ENCODE measurements at regions not wholly inside any gene's neighbourhood (a gene's known extent, or its start where the extent isn't known, plus 50 kb on each side); places are given as distances from the start of the nearest gene placed in this dataset.
A peak's percentile ranks its signal among the peaks of the same experiment; 100 is the strongest.

DNA sequence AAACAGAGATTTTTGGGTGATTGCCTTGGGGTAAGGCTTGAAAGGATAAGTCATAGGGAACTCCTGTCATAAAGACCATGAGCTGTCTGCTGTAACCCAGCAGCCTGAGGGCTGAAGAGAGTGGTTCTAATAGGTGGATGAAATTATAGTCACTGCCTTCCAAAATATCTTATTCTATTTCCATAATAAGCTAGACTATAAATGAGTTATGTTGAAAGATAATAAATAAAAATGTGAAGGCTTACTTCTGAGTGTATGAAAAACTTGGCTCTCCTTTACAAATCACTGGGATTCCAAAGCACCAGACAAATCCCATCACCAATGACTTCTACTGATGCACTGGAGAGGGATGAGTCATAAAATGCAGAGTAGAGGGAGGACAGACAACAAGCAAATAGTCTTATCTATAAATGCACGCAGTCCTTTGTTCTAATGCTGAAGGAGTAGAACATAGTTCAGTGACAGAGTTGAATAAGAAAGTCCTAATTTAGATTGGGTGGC, 775.0 kb upstream of the LRRC4C start:
- FAIRE-seq, result no peak

DNA sequence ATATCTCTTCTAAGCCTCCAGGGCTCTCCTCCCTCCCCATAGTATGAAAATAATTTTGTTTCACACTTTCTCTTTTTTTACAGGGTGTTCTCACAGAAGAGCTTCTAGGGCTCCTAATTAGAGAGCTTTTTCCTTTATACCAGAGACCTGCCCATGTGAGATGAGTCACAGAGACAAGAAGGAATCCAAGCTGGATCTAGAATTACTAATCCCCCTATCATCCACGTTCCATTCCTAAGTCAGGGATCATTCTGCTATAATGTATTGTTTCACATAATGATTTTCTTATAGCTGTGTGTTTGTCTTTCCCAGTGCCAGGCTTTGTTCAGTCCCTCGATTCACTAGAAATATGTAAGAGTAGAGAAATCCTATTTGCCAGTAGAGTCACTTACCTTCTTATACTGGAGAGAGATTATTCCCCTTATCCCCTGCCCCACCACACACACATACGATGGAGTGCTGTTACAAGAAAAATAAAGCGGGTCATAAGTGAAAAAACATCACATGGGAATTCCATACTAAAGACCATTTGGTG, 778.3 kb upstream of the LRRC4C start:
- no peaks in the 10 kb centered on the region for H3K27me3 ChIP-seq (ENCODE audit: control insufficient read depth in 3 of 3, insufficient read depth in 3 of 3, low read length in 3 of 3)
- H3K36me3 ChIP-seq (ENCODE audit: control insufficient read depth in 3 of 3, insufficient read depth in 2 of 3, low read depth in 1 of 3, low read length in 3 of 3), result no peaks in the 10 kb centered on the region
- peaks cover 0 to 1% of the 10 kb centered on the region in 2 donors for H3K9me3 ChIP-seq (ENCODE audit: control insufficient read depth in 2 of 2, insufficient read depth in 1 of 2, low read depth in 1 of 2, low read length in 1 of 2)
- no peak overlapping the region for H3K4me3 ChIP-seq (ENCODE audit: low read depth in 1 of 3, low read length in 3 of 3)
- FAIRE-seq, result no peak
- no peak for DNase-seq
- no peaks in the 10 kb centered on the region for H3K4me1 ChIP-seq (ENCODE audit: control insufficient read depth in 3 of 3, insufficient read depth in 2 of 3, low read depth in 1 of 3, low read length in 2 of 3)
- 72 to 82% (median 79%) methylated on average over 4 of the region's 4 CpGs for WGBS, 3 donors
- H3K27ac ChIP-seq (ENCODE audit: low read depth in 1 of 3, low read length in 2 of 3), result no peak overlapping the region

More for the DNA sequence above, 775.0 kb upstream of the LRRC4C start:
- Histone ChIP-seq H3K4me3 (ENCODE audit: low read depth in 1 of 3, low read length in 3 of 3) (no peak overlapping the region), H3K4me1 (ENCODE audit: control insufficient read depth in 3 of 3, insufficient read depth in 2 of 3, low read depth in 1 of 3, low read length in 2 of 3) (no peaks in the 10 kb centered on the region), H3K27me3 (ENCODE audit: control insufficient read depth in 3 of 3, insufficient read depth in 3 of 3, low read length in 3 of 3) (peaks cover 0 to 2% (median 0%) of the 10 kb centered on the region in 3 donors), H3K9me3 (ENCODE audit: control insufficient read depth in 2 of 2, insufficient read depth in 1 of 2, low read depth in 1 of 2, low read length in 1 of 2) (no peaks in the 10 kb centered on the region), H3K36me3 (ENCODE audit: control insufficient read depth in 3 of 3, insufficient read depth in 2 of 3, low read depth in 1 of 3, low read length in 3 of 3) (no peaks in the 10 kb centered on the region), H3K27ac (ENCODE audit: low read depth in 1 of 3, low read length in 2 of 3) (no peak overlapping the region)
- 14 to 66% (median 30%) methylated on average over 1 of the region's 1 CpG for WGBS, 3 donors
- DNase-seq, result no peak

DNA sequence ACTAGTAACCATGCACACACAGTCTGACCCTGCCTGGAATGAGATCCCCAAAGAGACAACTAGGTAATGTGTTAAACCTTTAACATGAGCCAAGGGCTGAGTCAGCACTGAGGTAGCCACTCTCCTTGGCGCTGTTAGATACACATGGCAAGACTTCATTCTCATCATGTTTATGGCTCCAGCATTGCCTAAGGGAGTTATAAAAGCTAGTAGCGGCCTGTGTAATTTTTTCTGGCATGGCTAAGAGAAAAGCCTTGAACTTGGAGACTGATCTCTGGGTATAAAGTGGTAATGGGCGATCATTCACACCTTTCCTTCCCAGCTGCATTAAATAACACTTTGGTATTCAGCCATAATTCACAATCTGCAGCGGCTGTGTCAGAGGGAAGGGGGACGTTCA, 779.7 kb upstream of the LRRC4C start:
- FAIRE-seq (no peak), DNase-seq (peak; percentile 3 to 63)
- Histone ChIP-seq H3K4me1 (ENCODE audit: control insufficient read depth in 3 of 3, insufficient read depth in 2 of 3, low read depth in 1 of 3, low read length in 2 of 3) (no peaks in the 10 kb centered on the region), H3K36me3 (ENCODE audit: control insufficient read depth in 3 of 3, insufficient read depth in 2 of 3, low read depth in 1 of 3, low read length in 3 of 3) (no peaks in the 10 kb centered on the region), H3K4me3 (ENCODE audit: low read depth in 1 of 3, low read length in 3 of 3) (no peak overlapping the region), H3K9me3 (ENCODE audit: control insufficient read depth in 2 of 2, insufficient read depth in 1 of 2, low read depth in 1 of 2, low read length in 1 of 2) (peaks cover 0 to 1% of the 10 kb centered on the region in 2 donors), H3K27me3 (ENCODE audit: control insufficient read depth in 3 of 3, insufficient read depth in 3 of 3, low read length in 3 of 3) (no peaks in the 10 kb centered on the region), H3K27ac (ENCODE audit: low read depth in 1 of 3, low read length in 2 of 3) (no peak overlapping the region)
- 14 to 59% (median 32%) methylated on average over 5 of the region's 5 CpGs for WGBS, 3 donors

DNA sequence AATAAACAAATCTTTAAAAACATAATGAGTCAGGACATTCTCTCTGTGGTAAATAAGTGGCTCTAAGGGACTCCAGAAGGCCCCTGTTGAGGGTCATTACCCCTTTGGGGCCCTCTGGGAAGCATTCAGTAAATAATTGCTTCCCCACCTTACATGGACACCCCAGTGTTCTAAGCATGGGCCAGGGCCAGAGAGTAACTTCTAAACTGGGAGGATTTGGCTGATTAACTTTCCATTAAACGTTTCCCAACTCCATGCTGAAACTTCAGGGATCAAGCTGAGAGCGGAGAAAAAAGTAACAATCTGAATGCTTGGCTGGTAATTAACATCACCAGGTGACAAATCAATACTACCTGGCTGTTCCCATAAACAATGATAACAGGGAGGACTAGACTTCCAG, 783.9 kb upstream of the LRRC4C start:
- Histone ChIP-seq H3K4me1 (ENCODE audit: control insufficient read depth in 3 of 3, insufficient read depth in 2 of 3, low read depth in 1 of 3, low read length in 2 of 3) (no peaks in the 10 kb centered on the region), H3K27me3 (ENCODE audit: control insufficient read depth in 3 of 3, insufficient read depth in 3 of 3, low read length in 3 of 3) (no peaks in the 10 kb centered on the region), H3K27ac (ENCODE audit: low read depth in 1 of 3, low read length in 2 of 3) (no peak overlapping the region), H3K4me3 (ENCODE audit: low read depth in 1 of 3, low read length in 3 of 3) (no peak overlapping the region), H3K36me3 (ENCODE audit: control insufficient read depth in 3 of 3, insufficient read depth in 2 of 3, low read depth in 1 of 3, low read length in 3 of 3) (no peaks in the 10 kb centered on the region), H3K9me3 (ENCODE audit: control insufficient read depth in 2 of 2, insufficient read depth in 1 of 2, low read depth in 1 of 2, low read length in 1 of 2) (peaks cover 0 to 1% of the 10 kb centered on the region in 2 donors)
- WGBS, 3 donors, result 53 to 72% (median 70%) methylated on average over 2 of the region's 2 CpGs
- no peak for DNase-seq
- FAIRE-seq, result no peak

DNA sequence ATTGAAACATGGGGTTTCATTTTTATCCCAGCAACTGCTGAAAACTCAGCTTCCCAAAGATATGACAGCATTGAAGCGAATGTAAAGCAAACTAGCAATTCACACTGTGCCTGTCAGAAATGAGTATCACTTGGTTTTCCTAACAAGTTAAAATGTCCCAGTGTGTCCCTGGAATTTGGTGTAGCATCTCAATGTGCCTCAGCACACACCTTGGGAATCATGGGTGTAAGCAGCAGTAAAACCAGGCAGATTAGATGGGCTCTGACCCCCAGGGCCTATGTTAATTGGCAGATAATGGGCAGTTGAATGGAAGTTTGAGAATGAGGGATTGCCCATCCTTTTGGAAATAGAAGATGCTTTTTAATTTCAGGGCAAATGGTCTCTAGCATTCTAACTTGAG, 784.9 kb upstream of the LRRC4C start:
- no peak for FAIRE-seq

DNA sequence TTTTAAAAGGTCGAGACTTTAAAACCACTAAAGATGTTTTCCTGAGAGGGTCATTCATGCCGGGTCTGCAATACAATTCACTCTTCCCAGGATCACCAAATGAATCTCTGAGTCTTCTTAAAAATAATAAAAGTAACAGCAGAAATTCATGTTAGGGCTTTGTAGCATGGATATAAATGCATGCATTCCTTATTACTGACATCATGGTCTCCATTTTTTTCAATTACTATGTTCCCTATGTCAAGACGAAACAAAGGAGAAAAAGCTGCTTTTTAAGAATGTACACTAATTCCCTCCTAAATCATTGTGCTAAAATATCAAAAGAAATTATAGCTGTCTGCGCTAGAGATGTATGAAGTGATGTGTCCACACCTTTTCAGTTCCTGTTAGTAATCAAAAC, 789.9 kb upstream of the LRRC4C start:
- FAIRE-seq (no peak), DNase-seq (no peak)
- Histone ChIP-seq H3K27me3 (ENCODE audit: control insufficient read depth in 3 of 3, insufficient read depth in 3 of 3, low read length in 3 of 3) (no peaks in the 10 kb centered on the region), H3K4me3 (ENCODE audit: low read depth in 1 of 3, low read length in 3 of 3) (no peak overlapping the region), H3K4me1 (ENCODE audit: control insufficient read depth in 3 of 3, insufficient read depth in 2 of 3, low read depth in 1 of 3, low read length in 2 of 3) (no peaks in the 10 kb centered on the region), H3K27ac (ENCODE audit: low read depth in 1 of 3, low read length in 2 of 3) (no peak overlapping the region), H3K9me3 (ENCODE audit: control insufficient read depth in 2 of 2, insufficient read depth in 1 of 2, low read depth in 1 of 2, low read length in 1 of 2) (peaks cover 0 to 4% of the 10 kb centered on the region in 2 donors), H3K36me3 (ENCODE audit: control insufficient read depth in 3 of 3, insufficient read depth in 2 of 3, low read depth in 1 of 3, low read length in 3 of 3) (no peaks in the 10 kb centered on the region)
- 70 to 82% (median 79%) methylated on average over 4 of the region's 4 CpGs for WGBS, 3 donors

More for the DNA sequence above, 784.9 kb upstream of the LRRC4C start:
- no peak for DNase-seq
- Histone ChIP-seq H3K4me1 (ENCODE audit: control insufficient read depth in 3 of 3, insufficient read depth in 2 of 3, low read depth in 1 of 3, low read length in 2 of 3) (no peaks in the 10 kb centered on the region), H3K27ac (ENCODE audit: low read depth in 1 of 3, low read length in 2 of 3) (no peak overlapping the region), H3K4me3 (ENCODE audit: low read depth in 1 of 3, low read length in 3 of 3) (no peak overlapping the region), H3K9me3 (ENCODE audit: control insufficient read depth in 2 of 2, insufficient read depth in 1 of 2, low read depth in 1 of 2, low read length in 1 of 2) (peaks cover 0 to 1% of the 10 kb centered on the region in 2 donors), H3K27me3 (ENCODE audit: control insufficient read depth in 3 of 3, insufficient read depth in 3 of 3, low read length in 3 of 3) (no peaks in the 10 kb centered on the region), H3K36me3 (ENCODE audit: control insufficient read depth in 3 of 3, insufficient read depth in 2 of 3, low read depth in 1 of 3, low read length in 3 of 3) (no peaks in the 10 kb centered on the region)
- 68 to 88% (median 86%) methylated on average over 1 of the region's 1 CpG for WGBS, 3 donors

DNA sequence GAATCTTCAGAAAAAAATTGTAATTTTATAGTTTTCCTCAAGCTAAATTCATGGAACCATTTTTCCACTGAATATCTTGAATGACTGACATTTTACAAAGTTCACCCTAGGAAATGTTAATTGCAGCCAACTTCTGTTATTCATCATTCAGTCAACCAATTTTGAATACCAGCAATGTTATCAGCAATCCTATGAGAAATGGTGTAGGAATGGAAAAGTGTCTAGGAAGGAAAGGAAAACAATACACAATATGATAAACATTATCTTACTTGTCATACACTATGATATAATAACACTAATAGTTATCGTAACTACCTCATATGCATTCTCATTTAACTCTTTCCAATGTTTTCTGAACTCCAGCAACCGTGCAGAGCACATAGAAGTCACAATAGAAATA, 790.5 kb upstream of the LRRC4C start:
- WGBS, 3 donors, result 71 to 78% (median 72%) methylated on average over 2 of the region's 2 CpGs
- Histone ChIP-seq H3K4me3 (ENCODE audit: low read depth in 1 of 3, low read length in 3 of 3) (no peak overlapping the region), H3K27ac (ENCODE audit: low read depth in 1 of 3, low read length in 2 of 3) (no peak overlapping the region), H3K27me3 (ENCODE audit: control insufficient read depth in 3 of 3, insufficient read depth in 3 of 3, low read length in 3 of 3) (no peaks in the 10 kb centered on the region), H3K36me3 (ENCODE audit: control insufficient read depth in 3 of 3, insufficient read depth in 2 of 3, low read depth in 1 of 3, low read length in 3 of 3) (no peaks in the 10 kb centered on the region), H3K9me3 (ENCODE audit: control insufficient read depth in 2 of 2, insufficient read depth in 1 of 2, low read depth in 1 of 2, low read length in 1 of 2) (peaks cover 0 to 4% of the 10 kb centered on the region in 2 donors), H3K4me1 (ENCODE audit: control insufficient read depth in 3 of 3, insufficient read depth in 2 of 3, low read depth in 1 of 3, low read length in 2 of 3) (no peaks in the 10 kb centered on the region)
- DNase-seq (no peak), FAIRE-seq (no peak)

DNA sequence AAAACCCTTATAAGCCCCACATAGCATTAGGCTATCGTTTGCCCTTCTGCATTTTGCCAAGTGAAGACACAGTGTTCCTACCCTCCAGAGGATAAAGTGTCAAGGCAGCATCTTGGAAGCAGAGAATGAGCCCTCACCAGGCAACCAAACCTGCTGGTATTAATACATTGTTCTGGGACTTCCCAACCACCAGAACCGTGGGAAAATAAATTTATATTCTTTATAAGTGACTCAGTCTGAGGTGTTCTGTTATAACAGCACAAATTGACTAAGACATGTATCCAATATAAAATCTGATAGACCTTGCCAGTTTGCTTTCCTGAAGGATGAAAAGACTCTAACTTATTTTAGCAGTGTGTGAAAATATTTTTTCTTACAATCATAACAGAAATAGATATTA, 792.5 kb upstream of the LRRC4C start:
- H3K4me1 ChIP-seq (ENCODE audit: control insufficient read depth in 3 of 3, insufficient read depth in 2 of 3, low read depth in 1 of 3, low read length in 2 of 3), result no peaks in the 10 kb centered on the region
- no peak for DNase-seq
- no peaks in the 10 kb centered on the region for H3K27me3 ChIP-seq (ENCODE audit: control insufficient read depth in 3 of 3, insufficient read depth in 3 of 3, low read length in 3 of 3)
- no peak overlapping the region for H3K27ac ChIP-seq (ENCODE audit: low read depth in 1 of 3, low read length in 2 of 3)
- no peak for FAIRE-seq
- H3K9me3 ChIP-seq (ENCODE audit: control insufficient read depth in 2 of 2, insufficient read depth in 1 of 2, low read depth in 1 of 2, low read length in 1 of 2), result peaks cover 0 to 4% of the 10 kb centered on the region in 2 donors
- H3K4me3 ChIP-seq (ENCODE audit: low read depth in 1 of 3, low read length in 3 of 3), result no peak overlapping the region
- 64 to 75% (median 74%) methylated on average over 2 of the region's 2 CpGs for WGBS, 3 donors
- H3K36me3 ChIP-seq (ENCODE audit: control insufficient read depth in 3 of 3, insufficient read depth in 2 of 3, low read depth in 1 of 3, low read length in 3 of 3), result no peaks in the 10 kb centered on the region

DNA sequence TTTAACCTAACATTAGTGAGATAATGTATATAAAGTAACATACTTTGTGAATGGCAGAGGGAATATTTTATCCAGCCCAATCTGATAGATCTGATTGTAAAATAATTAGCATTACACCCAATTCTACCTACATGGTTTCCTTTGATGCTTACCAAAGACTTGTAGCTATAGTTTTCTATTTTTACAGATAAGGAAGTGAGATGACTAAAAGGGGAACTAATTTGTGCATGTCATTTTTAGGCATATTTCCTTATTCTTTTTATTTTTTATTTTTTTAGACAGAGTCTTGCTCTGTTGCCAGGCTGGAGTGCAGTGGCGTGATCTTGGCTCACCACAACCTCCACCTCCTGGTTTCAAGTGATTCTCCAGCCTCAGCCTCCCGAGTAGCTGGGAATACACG, 793.7 kb upstream of the LRRC4C start:
- H3K4me3 ChIP-seq (ENCODE audit: low read depth in 1 of 3, low read length in 3 of 3), result no peak overlapping the region
- H3K27ac ChIP-seq (ENCODE audit: low read depth in 1 of 3, low read length in 2 of 3), result no peak overlapping the region
- peaks cover 0 to 4% of the 10 kb centered on the region in 2 donors for H3K9me3 ChIP-seq (ENCODE audit: control insufficient read depth in 2 of 2, insufficient read depth in 1 of 2, low read depth in 1 of 2, low read length in 1 of 2)
- no peaks in the 10 kb centered on the region for H3K4me1 ChIP-seq (ENCODE audit: control insufficient read depth in 3 of 3, insufficient read depth in 2 of 3, low read depth in 1 of 3, low read length in 2 of 3)
- 59 to 68% (median 65%) methylated on average over 3 of the region's 3 CpGs for WGBS, 3 donors
- DNase-seq (no peak), FAIRE-seq (no peak)
- no peaks in the 10 kb centered on the region for H3K36me3 ChIP-seq (ENCODE audit: control insufficient read depth in 3 of 3, insufficient read depth in 2 of 3, low read depth in 1 of 3, low read length in 3 of 3)
- no peaks in the 10 kb centered on the region for H3K27me3 ChIP-seq (ENCODE audit: control insufficient read depth in 3 of 3, insufficient read depth in 3 of 3, low read length in 3 of 3)
